Panc1 (cell line): ENCODE measurements at regions not wholly inside any gene's neighbourhood (a gene's known extent, or its start where the extent isn't known, plus 50 kb on each side); places are given as distances from the start of the nearest gene placed in this dataset.

Experiments
- ATAC-seq: fragments of 200-7000 bp; cut with Tn5 transposase; 2 replicates; pipeline ENCODE4 v1.9.1; 2020; ENCODE audit warnings: mild to moderate bottlenecking, moderate library complexity
- BruUV-seq: library from RNA; stranded (reverse); fragments of 400-500 nt; replicated peaks from 2 replicates; lab custom pipeline; 2021; lab: Mats Ljungman, UMichigan
- CTCF ChIA-PET: fragments of 300-600 bp; sonication (Branson Sonifier 250); formaldehyde crosslinking; loops from one replicate; lab custom pipeline; 2022; ENCODE audit warnings: antibody characterized with exemption; lab: Charles Lee
- POLR2A ChIA-PET: fragments of 300-600 bp; sonication (Branson Sonifier 250); formaldehyde crosslinking; loops from one replicate; lab custom pipeline; 2022; ENCODE audit warnings: antibody characterized with exemption; lab: Charles Lee
- DNase-seq: peaks from one replicate; pipeline ENCODE4 v3.0.0-alpha.2; 2010; ENCODE audit warnings: low read depth, low spot score
- H3K27ac ChIP-seq: 2 replicates; pipeline ENCODE4 v1.5.1; 2011; ENCODE audit warnings: mild to moderate bottlenecking, low read length, inconsistent platforms
- H3K27me3 ChIP-seq: fragments of 200-500 bp; sonication (Bioruptor generic); 2 replicates; pipeline ENCODE4 v1.6.0; 2014; ENCODE audit warnings: low read length, inconsistent platforms; ENCODE audit not compliant: control insufficient read depth, insufficient read depth
- H3K36me3 ChIP-seq: fragments of 200-500 bp; sonication (Bioruptor generic); 2 replicates; pipeline ENCODE4 v1.5.1; 2014; ENCODE audit warnings: inconsistent platforms, mild to moderate bottlenecking, low read length, moderate library complexity; ENCODE audit not compliant: control insufficient read depth, insufficient read depth
- H3K4me1 ChIP-seq: 2 replicates; pipeline ENCODE4 v1.5.1; 2011; ENCODE audit warnings: inconsistent platforms, mild to moderate bottlenecking, low read length, moderate library complexity; ENCODE audit not compliant: control insufficient read depth, insufficient read depth
- H3K4me3 ChIP-seq, 2 experiments: 2 replicates each; pipeline ENCODE4 v1.5.1; 2011 to 2012; ENCODE audit warnings: low read depth in 2 of 2, low read length in 2 of 2, mild to moderate bottlenecking in 2 of 2, inconsistent platforms in 1 of 2, moderate library complexity in 1 of 2
- H3K9me3 ChIP-seq: fragments of 200-500 bp; sonication (Bioruptor generic); 2 replicates; pipeline ENCODE4 v1.5.1; 2014; ENCODE audit warnings: low read depth, mild to moderate bottlenecking, inconsistent platforms, low read length, moderate library complexity; ENCODE audit not compliant: control insufficient read depth, insufficient read depth
- CTCF ChIP-seq: fragments of 450-650 bp; IDR thresholded peaks from 2 replicates; pipeline ENCODE4 v1.5.1; 2017; ENCODE audit warnings: mild to moderate bottlenecking
- POLR2AphosphoS5 ChIP-seq: IDR thresholded peaks from 2 replicates; pipeline ENCODE4 v1.6.1; 2012; ENCODE audit warnings: mild to moderate bottlenecking, low read depth, low read length, moderate library complexity
- REST ChIP-seq, 2 experiments: IDR thresholded peaks; 2 replicates each; pipeline ENCODE4 v1.6.1; 2011 to 2012; ENCODE audit warnings: low read depth in 2 of 2, control low read depth in 1 of 2, low read length in 1 of 2, mild to moderate bottlenecking in 1 of 2, moderate library complexity in 1 of 2; ENCODE audit not compliant: insufficient read depth in 1 of 2
- SIN3A ChIP-seq: IDR thresholded peaks from 2 replicates; pipeline ENCODE4 v1.6.1; 2012; ENCODE audit warnings: low read depth, mild to moderate bottlenecking, low read length, moderate library complexity, borderline replicate concordance; ENCODE audit not compliant: insufficient read depth
- TCF7L2 ChIP-seq: IDR thresholded peaks from 2 replicates; pipeline ENCODE4 v1.6.1; 2011; ENCODE audit warnings: mild to moderate bottlenecking, low read depth, low read length, inconsistent platforms
- in situ Hi-C: cut with HindIII; loops from 2 replicates; pipeline ENCODE4 v1.10.0; 2016; ENCODE audit warnings: low sequenced_read_pairs, low pct_unique_long_range_greater_than_20kb
- intact Hi-C: fragments of 100-400 bp; cut with micrococcal nuclease; formaldehyde crosslinking; loops from one replicate; pipeline ENCODE4 v1.10.0; 2022; ENCODE audit not compliant: unreplicated experiment

GRCh38 chr2:41483982-41484857, 563.6 kb upstream of the PKDCC start:
- Histone ChIP-seq H3K4me3 (no peak overlapping the region), H3K4me1 (no peaks in the 10 kb centered on the region), H3K9me3 (0 out of 2 replicates have a peak, but pooled peaks cover 2% of the 10 kb centered on the region), H3K27ac (no peak overlapping the region), H3K27me3 (no peaks in the 10 kb centered on the region), H3K36me3 (no peaks in the 10 kb centered on the region)
- no peak for ATAC-seq
- intact Hi-C loops (no loop called here), in situ Hi-C loops (no loop called here)
- TF ChIP-seq SIN3A (no peak), POLR2AphosphoS5 (no peak), REST (IDR thresholded peaks at IDR 0.05; ENCODE audit: insufficient read depth in 1 of 2, low read depth in 2 of 2, low read length in 1 of 2) (no peak), TCF7L2 (no peak), CTCF (no peak)
- BruUV-seq: no TSS peak
- ChIA-PET CTCF (no interaction called here), POLR2A (no interaction called here)
- no peak for DNase-seq

- no peaks in the 10 kb centered on the region for H3K4me1 ChIP-seq
- ChIA-PET CTCF (no interaction called here), POLR2A (no interaction called here)
- intact Hi-C loops (no loop called here), in situ Hi-C loops (no loop called here)
- TF ChIP-seq CTCF (no peak), SIN3A (no peak), REST (IDR thresholded peaks at IDR 0.05; ENCODE audit: insufficient read depth in 1 of 2, low read depth in 2 of 2, low read length in 1 of 2) (no peak), POLR2AphosphoS5 (no peak), TCF7L2 (no peak)
- 0 out of 2 replicates have a peak, but pooled peaks cover 2% of the 10 kb centered on the region for H3K9me3 ChIP-seq
- no peak overlapping the region for H3K27ac ChIP-seq
- H3K36me3 ChIP-seq: no peaks in the 10 kb centered on the region
- no peak for DNase-seq
- no peak overlapping the region for H3K4me3 ChIP-seq
- no peak for ATAC-seq
- BruUV-seq: no TSS peak
- H3K27me3 ChIP-seq: no peaks in the 10 kb centered on the region
Observed at GRCh38 chr2:41484858-41485234, 563.0 kb upstream of the PKDCC start.
